ENCODE measurements at regions not wholly inside any gene's neighbourhood (a gene's known extent, or its start where the extent isn't known, plus 50 kb on each side); places are given as distances from the start of the nearest gene placed in this dataset.

- no peak for DNase-seq (ENCODE audit: low spot score)
- no peak for TF ChIP-seq CTCF (IDR thresholded peaks at IDR 0.05; ENCODE audit: extremely low read depth, insufficient read depth, missing control alignments)
- in situ Hi-C loops (cut with MboI; ENCODE audit: low pct_unique_long_range_greater_than_20kb, low sequenced_read_pairs, unreplicated experiment), result no loop called here
Observed at GRCh38 chr6:14540276-14540675, 422.7 kb downstream of the CD83 start.

- TF ChIP-seq CTCF (IDR thresholded peaks at IDR 0.05; ENCODE audit: extremely low read depth, insufficient read depth, missing control alignments), result no peak
- in situ Hi-C loops (cut with MboI; ENCODE audit: low pct_unique_long_range_greater_than_20kb, low sequenced_read_pairs, unreplicated experiment), result no loop called here
- DNase-seq (ENCODE audit: low spot score), result no peak
Observed at GRCh38 chr6:14540810-14541540, 423.4 kb downstream of the CD83 start.

- TF ChIP-seq CTCF (IDR thresholded peaks at IDR 0.05; ENCODE audit: extremely low read depth, insufficient read depth, missing control alignments), result no peak
- peak; percentile 28 for DNase-seq (ENCODE audit: low spot score)
- in situ Hi-C loops (cut with MboI; ENCODE audit: low pct_unique_long_range_greater_than_20kb, low sequenced_read_pairs, unreplicated experiment), result no loop called here
Observed at GRCh38 chr6:14542670-14543366, 425.2 kb downstream of the CD83 start.

- in situ Hi-C loops (cut with MboI; ENCODE audit: low pct_unique_long_range_greater_than_20kb, low sequenced_read_pairs, unreplicated experiment), result no loop called here
- no peak for TF ChIP-seq CTCF (IDR thresholded peaks at IDR 0.05; ENCODE audit: extremely low read depth, insufficient read depth, missing control alignments)
- no peak for DNase-seq (ENCODE audit: low spot score)
Observed at GRCh38 chr6:14543971-14544585, 426.5 kb downstream of the CD83 start.

GRCh38 chr6:14544666-14545065 is 427.1 kb downstream of the CD83 start:
- in situ Hi-C loops (cut with MboI; ENCODE audit: low pct_unique_long_range_greater_than_20kb, low sequenced_read_pairs, unreplicated experiment), result no loop called here
- DNase-seq (ENCODE audit: low spot score), result no peak
- no peak for TF ChIP-seq CTCF (IDR thresholded peaks at IDR 0.05; ENCODE audit: extremely low read depth, insufficient read depth, missing control alignments)

- DNase-seq (ENCODE audit: low spot score), result no peak
- in situ Hi-C loops (cut with MboI; ENCODE audit: low pct_unique_long_range_greater_than_20kb, low sequenced_read_pairs, unreplicated experiment), result no loop called here
Observed at GRCh38 chr6:14545496-14545895, 427.9 kb downstream of the CD83 start.

More at GRCh38 chr6:14545496-14545895, 427.9 kb downstream of the CD83 start:
- TF ChIP-seq CTCF (IDR thresholded peaks at IDR 0.05; ENCODE audit: extremely low read depth, insufficient read depth, missing control alignments), result no peak

All from GM13977 (cell line).